Stimulated activated CD4-positive, alpha-beta T cell treated with anti-CD3 and anti-CD28 coated beads, Interleukin-1b, Interleukin-23, amount 100 ng/mL, for 48 hours (primary cell): ENCODE measurements at regions not wholly inside any gene's neighbourhood (a gene's known extent, or its start where the extent isn't known, plus 50 kb on each side); places are given as distances from the start of the nearest gene placed in this dataset.
"Not testable (repeated sequence)": the region's sequence is repeated elsewhere in the genome, so short reads cannot be mapped to it uniquely, and the experiment has no call there.

Experiments
- DNase-seq: peaks from one replicate; pipeline ENCODE4 v3.0.0-alpha.2; 2020

GRCh38 chr3:18725668-18726407, 300.7 kb upstream of the SATB1 start:
- peak; percentile 29 for DNase-seq

GRCh38 chr3:18724456-18724855, 299.3 kb upstream of the SATB1 start:
- DNase-seq: no peak

- no peak for DNase-seq
These were observed 298.2 kb upstream of the SATB1 start for GRCh38 chr3:18723206-18723810.

- DNase-seq: no peak
These were observed 295.4 kb upstream of the SATB1 start for GRCh38 chr3:18720543-18720942.

DNA sequence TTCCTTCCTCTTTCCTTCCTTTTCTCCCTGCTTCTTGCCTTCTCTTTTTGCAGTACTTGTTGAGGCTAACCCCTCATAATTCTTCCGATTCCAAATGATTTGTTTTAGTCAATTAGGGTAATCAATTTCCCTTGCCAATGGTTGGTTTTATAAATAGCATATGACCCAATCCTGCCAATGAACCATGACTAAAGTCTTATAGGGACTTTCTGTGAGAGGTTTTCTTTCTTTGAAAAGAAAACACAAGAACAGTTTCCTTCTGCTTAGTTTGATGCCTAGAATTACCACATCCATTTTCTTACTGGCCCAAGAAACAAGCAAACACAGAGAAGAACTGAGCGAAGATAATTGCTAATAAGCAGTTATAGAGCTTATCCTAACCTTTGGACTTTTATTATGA, 292.5 kb upstream of the SATB1 start:
- no peak for DNase-seq

DNA sequence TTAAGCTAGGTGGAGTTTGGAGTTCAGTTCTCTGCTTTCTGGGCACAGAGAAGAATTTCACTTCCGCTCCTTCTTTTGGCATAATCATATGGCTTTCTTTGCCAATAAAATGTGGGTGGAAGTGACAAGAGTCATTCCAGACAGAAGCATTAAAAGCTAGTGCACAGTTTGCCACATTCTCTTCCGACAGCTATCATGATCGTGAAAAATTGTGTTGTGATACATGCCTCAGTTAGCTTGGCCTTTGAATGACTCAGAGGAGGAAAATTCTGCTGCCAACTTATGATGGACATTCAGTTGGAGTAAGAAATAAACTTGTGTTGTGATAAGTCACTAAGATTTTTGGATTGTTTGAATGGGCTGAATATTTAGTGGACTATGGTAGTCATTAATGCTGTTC, 291.7 kb upstream of the SATB1 start:
- DNase-seq: no peak

DNA sequence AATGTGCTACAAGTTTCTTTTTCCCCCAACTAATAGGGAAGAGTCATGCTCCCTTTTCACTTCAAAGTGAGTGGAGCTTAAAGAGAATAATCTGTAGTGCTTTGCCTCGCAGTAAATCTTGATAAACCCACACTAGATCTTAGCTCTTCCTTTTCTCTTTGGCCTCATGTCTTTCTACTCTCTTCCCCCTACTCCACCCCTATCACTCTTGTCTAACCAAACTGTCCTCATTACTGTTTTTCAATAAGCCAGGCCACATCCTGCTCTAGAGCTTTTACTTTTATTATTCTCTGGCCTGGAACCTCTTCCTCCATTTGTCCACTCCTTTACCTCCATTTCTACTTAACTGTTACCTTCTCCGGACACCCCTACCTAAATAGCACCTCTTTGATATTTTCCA, 291.0 kb upstream of the SATB1 start:
- no peak for DNase-seq

GRCh38 chr3:18715208-18715607, 290.1 kb upstream of the SATB1 start:
- no peak for DNase-seq

DNA sequence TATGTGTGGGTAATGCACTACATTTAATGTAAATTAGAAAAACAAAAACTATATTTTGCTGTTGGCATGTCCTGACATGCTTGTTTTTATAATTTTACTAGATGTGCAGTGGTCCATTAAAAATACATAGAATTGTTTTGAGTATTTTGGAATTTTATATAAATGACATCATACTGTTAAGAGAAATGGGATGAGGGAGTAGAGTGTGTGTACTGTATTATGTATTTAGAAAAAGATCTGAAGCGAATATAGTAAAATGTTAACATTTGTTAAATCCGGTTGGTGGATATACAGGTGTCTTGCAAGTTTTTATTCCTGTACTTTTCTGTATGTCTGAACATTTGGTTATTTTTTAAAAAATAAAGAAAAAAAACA, 288.4 kb upstream of the SATB1 start:
- DNase-seq: no peak

- peak; percentile 72 for DNase-seq
These were observed 287.8 kb upstream of the SATB1 start for GRCh38 chr3:18712713-18713576.

DNA sequence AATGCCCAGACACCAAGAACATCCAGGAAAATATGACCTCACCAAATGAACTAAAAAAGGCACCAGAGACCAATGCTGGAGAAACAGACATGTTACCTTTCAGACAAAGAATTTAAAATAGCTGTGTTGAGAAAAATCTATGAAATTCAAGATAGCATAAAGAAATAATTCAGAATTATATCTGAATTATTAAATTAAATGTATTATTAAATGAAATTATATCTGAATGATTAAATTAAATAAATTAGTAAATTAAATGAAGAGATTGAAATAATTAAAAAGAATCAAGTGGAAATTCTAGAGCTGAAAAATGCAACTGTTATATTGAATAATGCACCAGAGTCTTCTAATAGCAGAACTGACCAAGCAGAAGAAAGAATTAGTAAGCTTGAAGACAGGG, 279.2 kb upstream of the SATB1 start:
- DNase-seq: no peak

- no peak for DNase-seq
These were observed 278.7 kb upstream of the SATB1 start for GRCh38 chr3:18703798-18704197.

DNA sequence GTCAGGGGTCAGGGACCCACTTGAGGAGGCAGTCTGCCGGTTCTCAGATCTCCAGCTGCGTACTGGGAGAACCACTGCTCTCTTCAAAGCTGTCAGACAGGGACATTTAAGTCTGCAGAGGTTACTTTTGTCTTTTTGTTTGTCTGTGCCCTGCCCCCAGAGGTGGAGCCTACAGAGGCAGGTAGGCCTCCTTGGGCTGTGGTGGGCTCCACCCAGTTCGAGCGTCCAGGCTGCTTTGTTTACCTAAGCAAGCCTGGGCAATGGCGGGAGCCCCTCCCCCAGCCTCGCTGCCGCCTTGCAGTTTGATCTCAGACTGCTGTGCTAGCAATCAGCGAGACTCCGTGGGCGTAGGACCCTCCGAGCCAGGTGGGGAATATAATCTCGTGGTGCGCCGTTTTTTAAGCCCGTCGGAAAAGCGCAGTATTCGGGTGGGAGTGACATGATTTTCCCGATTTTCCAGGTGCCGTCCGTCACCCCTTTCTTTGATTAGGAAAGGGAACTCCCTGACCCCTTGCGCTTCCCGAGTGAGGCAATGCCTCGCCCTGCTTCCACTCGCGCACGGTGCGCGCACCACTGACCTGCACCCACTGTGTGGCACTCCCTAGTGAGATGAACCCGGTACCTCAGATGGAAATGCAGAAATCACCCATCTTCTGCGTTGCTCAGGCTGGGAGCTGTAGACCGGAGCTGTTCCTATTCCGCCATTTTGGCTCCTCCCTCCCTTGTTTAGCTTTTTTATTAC, 268.6 kb upstream of the SATB1 start:
- not testable (repeated sequence) for DNase-seq

DNA sequence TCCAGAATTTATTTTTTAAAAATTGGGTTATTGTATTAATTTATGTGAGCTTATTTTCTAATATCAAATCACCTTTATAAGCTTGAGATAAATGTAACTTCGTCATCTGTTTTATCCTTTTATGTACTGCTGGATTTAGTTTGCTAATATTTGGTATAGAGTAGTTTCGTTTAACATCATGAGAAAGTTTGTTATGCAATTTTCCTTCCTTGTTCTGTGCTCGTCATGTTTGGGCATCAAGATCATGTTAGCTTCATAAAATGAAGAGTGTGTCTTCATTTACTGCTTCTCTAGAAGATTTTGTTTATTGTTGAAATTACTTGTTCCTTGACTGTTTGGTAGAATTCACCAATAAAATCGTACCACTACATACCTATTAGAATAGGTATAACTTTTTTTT, 262.1 kb upstream of the SATB1 start:
- no peak for DNase-seq

DNA sequence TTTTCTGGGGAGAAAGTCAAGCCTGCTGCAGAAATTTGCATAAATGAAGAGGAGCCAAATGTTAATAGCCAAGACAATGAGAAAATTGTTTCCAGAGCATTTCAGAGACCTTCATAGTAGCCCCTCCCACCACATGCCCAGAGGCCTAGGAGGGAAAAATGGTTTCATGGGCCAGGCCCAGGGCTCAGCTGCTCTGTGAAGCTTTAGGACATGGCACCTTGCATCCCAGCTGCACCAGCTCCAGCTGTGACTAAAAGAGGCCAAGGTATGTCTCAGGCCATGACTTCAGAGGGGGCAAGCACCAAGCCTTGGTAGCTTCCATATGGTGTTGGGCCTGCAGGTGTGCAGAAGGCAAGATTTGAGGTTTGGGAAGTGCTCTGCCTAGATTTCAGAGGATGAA, 258.8 kb upstream of the SATB1 start:
- DNase-seq: no peak

DNA sequence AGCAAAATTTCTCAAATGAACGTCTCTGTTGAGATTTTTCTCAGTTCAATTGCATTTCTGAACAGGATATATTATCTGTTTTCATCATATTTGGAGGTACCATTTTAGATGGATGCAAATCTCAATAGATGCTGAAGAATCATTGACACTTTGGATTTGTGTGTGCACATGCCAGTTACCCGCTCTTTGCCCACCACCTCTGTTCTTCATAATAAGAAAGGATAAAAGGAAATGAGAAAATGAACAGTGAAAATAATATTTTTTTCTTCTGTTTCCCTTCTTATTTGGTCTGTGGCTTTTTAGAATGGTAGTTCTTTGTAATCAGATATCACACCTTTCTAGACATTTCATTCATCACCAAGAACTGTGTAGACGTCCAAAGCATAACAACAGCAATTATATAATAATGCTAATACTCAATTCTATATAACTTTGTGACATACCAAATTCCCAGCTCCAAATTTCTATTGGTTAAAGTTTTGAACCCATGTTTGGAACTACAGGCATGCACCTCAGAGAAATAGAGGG, 256.7 kb upstream of the SATB1 start:
- peak; percentile 19 for DNase-seq

DNA sequence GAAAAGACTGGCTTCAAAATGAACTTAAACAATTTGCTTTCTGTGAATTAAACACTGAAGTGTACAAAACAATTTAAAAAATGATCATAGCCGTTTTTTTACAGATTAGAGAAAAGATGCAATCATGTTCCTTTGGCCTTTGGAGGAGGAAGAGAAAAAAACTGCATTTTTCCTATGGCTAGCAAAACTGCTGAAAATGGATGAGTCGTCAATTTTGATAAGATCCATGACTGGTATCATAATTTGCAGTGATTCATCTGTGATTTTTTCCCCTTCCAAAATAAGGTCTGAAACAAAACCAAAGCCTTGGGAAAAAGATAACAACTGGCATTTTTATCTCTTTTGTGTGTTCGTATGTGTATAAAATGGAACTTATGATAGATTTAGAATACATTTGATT, 255.6 kb upstream of the SATB1 start:
- DNase-seq: no peak

- peak; percentile 66 for DNase-seq
These were observed 254.1 kb upstream of the SATB1 start for GRCh38 chr3:18679238-18679637.

- DNase-seq: no peak
These were observed 250.1 kb upstream of the SATB1 start for GRCh38 chr3:18675197-18675596.

- DNase-seq: no peak
These were observed 247.4 kb upstream of the SATB1 start for GRCh38 chr3:18672561-18672960.

- DNase-seq: no peak
These were observed 245.6 kb upstream of the SATB1 start for GRCh38 chr3:18670759-18671158.

GRCh38 chr3:18669374-18669773, 244.2 kb upstream of the SATB1 start:
- DNase-seq: peak; percentile 68

GRCh38 chr3:18667552-18667951, 242.4 kb upstream of the SATB1 start:
- DNase-seq: no peak
